ENCODE measurements at regions not wholly inside any gene's neighbourhood (a gene's known extent, or its start where the extent isn't known, plus 50 kb on each side); places are given as distances from the start of the nearest gene placed in this dataset.

DNA sequence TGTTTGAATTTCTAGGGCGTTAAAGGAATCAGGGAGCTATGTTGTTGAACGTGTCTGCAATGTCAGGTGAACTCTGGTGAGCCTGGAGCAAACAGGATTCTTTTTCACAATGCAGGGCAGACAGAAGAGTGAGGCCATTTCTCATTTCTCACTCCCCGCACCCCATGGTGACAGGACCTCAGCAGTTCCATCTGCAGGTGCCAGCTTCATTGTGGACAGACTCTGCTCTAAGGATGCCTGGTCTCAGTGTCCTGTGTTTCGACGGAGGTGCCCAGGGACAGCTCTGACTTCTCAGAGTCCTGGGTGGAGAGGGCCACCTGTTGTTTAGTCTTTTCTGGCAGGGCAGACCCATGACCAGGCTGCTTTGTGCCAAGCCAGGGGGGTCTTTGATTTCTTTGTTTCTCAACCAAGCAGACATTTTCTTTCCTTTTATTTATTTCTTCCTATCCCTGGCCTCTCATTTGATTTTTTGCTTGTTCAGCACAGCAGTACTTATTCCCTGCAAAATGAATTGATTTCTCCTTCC is 201.5 kb downstream of the RNF144A start:
- TF ChIP-seq, protein P1, sequence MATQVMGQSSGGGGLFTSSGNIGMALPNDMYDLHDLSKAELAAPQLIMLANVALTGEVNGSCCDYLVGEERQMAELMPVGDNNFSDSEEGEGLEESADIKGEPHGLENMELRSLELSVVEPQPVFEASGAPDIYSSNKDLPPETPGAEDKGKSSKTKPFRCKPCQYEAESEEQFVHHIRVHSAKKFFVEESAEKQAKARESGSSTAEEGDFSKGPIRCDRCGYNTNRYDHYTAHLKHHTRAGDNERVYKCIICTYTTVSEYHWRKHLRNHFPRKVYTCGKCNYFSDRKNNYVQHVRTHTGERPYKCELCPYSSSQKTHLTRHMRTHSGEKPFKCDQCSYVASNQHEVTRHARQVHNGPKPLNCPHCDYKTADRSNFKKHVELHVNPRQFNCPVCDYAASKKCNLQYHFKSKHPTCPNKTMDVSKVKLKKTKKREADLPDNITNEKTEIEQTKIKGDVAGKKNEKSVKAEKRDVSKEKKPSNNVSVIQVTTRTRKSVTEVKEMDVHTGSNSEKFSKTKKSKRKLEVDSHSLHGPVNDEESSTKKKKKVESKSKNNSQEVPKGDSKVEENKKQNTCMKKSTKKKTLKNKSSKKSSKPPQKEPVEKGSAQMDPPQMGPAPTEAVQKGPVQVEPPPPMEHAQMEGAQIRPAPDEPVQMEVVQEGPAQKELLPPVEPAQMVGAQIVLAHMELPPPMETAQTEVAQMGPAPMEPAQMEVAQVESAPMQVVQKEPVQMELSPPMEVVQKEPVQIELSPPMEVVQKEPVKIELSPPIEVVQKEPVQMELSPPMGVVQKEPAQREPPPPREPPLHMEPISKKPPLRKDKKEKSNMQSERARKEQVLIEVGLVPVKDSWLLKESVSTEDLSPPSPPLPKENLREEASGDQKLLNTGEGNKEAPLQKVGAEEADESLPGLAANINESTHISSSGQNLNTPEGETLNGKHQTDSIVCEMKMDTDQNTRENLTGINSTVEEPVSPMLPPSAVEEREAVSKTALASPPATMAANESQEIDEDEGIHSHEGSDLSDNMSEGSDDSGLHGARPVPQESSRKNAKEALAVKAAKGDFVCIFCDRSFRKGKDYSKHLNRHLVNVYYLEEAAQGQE (IDR thresholded peaks at IDR 0.05; ENCODE audit: insufficient read depth in 1 of 2, low read depth in 2 of 2, low read length in 2 of 2): no peak
- TF ChIP-seq SIN3A (IDR thresholded peaks at IDR 0.05; ENCODE audit: borderline replicate concordance, insufficient read depth, low read length) (no peak), TAF1 (IDR thresholded peaks at IDR 0.05; ENCODE audit: borderline replicate concordance, insufficient read depth, low read length) (no peak), FOXP2 (optimal IDR thresholded peaks at IDR 0.05; ENCODE audit: borderline replicate concordance, extremely low read depth, extremely low read length, insufficient read depth) (no peak), POLR2AphosphoS5 (IDR thresholded peaks at IDR 0.05; ENCODE audit: low read depth, low read length) (no peak)

DNA sequence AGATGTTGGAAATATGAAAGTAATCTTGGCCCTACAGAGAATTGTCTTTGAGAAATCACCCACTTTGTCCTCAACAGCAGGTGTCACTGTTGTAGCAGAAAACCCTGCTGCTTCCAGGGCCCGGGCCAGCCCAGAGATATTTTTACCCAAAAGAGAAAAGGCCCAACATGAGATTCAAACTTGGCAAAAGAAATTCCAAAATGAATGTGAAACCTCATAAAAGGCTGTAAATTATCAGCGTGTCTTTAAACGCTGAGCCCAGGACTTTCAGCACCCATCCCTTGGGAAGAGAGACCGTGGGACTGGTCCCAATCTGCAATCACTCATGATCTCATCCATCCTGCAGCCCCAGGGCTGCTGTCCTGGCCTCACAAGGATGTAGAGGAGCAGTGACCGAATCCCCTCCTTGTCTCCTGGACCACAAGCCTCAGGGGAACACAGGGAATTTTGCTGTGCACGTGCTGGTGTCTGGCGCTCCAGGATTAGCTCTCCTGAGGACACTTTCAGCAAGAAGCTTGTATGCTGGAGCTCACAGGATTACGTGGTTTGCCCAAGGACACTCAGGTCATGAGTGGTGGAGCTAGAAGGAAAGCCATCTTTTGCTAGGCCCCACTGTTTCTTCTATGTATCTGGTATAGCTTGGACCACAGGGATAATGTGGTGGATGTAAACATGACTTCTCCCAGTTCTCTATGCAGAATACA is 202.1 kb downstream of the RNF144A start:
- TF ChIP-seq, protein P1 (IDR thresholded peaks at IDR 0.05; ENCODE audit: insufficient read depth in 1 of 2, low read depth in 2 of 2, low read length in 2 of 2): no peak
- TF ChIP-seq SIN3A (IDR thresholded peaks at IDR 0.05; ENCODE audit: borderline replicate concordance, insufficient read depth, low read length) (no peak), FOXP2 (optimal IDR thresholded peaks at IDR 0.05; ENCODE audit: borderline replicate concordance, extremely low read depth, extremely low read length, insufficient read depth) (no peak), POLR2AphosphoS5 (IDR thresholded peaks at IDR 0.05; ENCODE audit: low read depth, low read length) (no peak), TAF1 (IDR thresholded peaks at IDR 0.05; ENCODE audit: borderline replicate concordance, insufficient read depth, low read length) (no peak)

DNA sequence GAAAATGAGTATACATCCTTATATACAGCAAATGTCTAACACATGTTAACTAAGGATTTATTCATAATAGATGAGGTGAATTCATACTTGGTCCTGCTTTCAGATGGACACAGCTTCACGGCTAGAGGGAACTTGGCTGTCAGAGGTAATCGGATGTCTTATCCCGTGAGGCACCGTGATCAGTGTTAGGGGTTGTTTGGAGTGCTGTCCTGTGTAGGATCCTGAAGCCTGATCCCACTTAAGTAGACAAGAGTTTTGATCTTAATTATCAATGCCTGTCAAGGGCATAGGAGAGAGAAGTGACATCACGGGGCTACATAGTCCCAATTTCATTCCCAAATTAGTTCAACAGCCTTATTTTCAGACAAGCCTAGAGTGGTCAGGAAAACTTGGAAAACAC is 204.6 kb downstream of the RNF144A start:
- TF ChIP-seq TAF1 (IDR thresholded peaks at IDR 0.05; ENCODE audit: borderline replicate concordance, insufficient read depth, low read length) (no peak), SIN3A (IDR thresholded peaks at IDR 0.05; ENCODE audit: borderline replicate concordance, insufficient read depth, low read length) (no peak), FOXP2 (optimal IDR thresholded peaks at IDR 0.05; ENCODE audit: borderline replicate concordance, extremely low read depth, extremely low read length, insufficient read depth) (no peak), POLR2AphosphoS5 (IDR thresholded peaks at IDR 0.05; ENCODE audit: low read depth, low read length) (no peak)
- TF ChIP-seq, protein P1 (IDR thresholded peaks at IDR 0.05; ENCODE audit: insufficient read depth in 1 of 2, low read depth in 2 of 2, low read length in 2 of 2): no peak

DNA sequence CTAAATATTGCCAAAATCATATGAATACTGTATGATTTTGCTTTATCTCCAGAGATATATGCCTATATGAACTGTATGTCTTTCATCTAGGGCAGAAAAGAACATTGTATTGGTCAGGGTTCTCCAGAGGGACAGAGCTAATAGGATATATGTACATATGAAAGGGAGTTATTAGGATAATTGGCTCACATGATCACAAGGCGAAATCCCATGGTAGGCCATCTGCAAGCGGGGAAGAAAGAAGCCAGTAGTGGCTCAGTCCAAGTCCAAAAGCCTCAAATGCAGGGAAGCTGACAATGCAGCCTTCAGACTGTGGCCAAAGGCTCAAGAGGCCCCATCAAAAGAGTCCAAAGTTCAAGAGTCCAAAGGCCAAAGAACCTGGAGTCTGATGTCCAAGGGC is 209.9 kb downstream of the RNF144A start:
- TF ChIP-seq FOXP2 (optimal IDR thresholded peaks at IDR 0.05; ENCODE audit: borderline replicate concordance, extremely low read depth, extremely low read length, insufficient read depth): no peak
- TF ChIP-seq SIN3A (IDR thresholded peaks at IDR 0.05; ENCODE audit: borderline replicate concordance, insufficient read depth, low read length): no peak
- TF ChIP-seq TAF1 (IDR thresholded peaks at IDR 0.05; ENCODE audit: borderline replicate concordance, insufficient read depth, low read length): no peak
- TF ChIP-seq, protein P1 (IDR thresholded peaks at IDR 0.05; ENCODE audit: insufficient read depth in 1 of 2, low read depth in 2 of 2, low read length in 2 of 2): no peak
- TF ChIP-seq POLR2AphosphoS5 (IDR thresholded peaks at IDR 0.05; ENCODE audit: low read depth, low read length): no peak
